22Rv1 (cell line): ENCODE measurements at regions not wholly inside any gene's neighbourhood (a gene's known extent, or its start where the extent isn't known, plus 50 kb on each side); places are given as distances from the start of the nearest gene placed in this dataset.

Experiments
- H3K27ac ChIP-seq: fragments of 450-650 bp; 2 replicates; pipeline ENCODE4 v1.5.1; 2017
- CTCF ChIP-seq: fragments of 450-650 bp; IDR thresholded peaks from 2 replicates; pipeline ENCODE4 v1.5.1; 2017; ENCODE audit warnings: mild to moderate bottlenecking
- ZFX ChIP-seq: fragments of 450-650 bp; IDR thresholded peaks from 2 replicates; pipeline ENCODE4 v1.6.1; 2017; ENCODE audit warnings: antibody characterized with exemption, borderline replicate concordance

GRCh38 chr5:107325866-107326265 lies 344.9 kb downstream of the EFNA5 start:
- H3K27ac ChIP-seq: no peak overlapping the region
- TF ChIP-seq ZFX: no peak
- no peak for TF ChIP-seq CTCF

GRCh38 chr5:107324809-107325208 lies 345.9 kb downstream of the EFNA5 start:
- no peak overlapping the region for H3K27ac ChIP-seq
- TF ChIP-seq ZFX (no peak), CTCF (no peak)

GRCh38 chr5:107324071-107324470 lies 346.7 kb downstream of the EFNA5 start:
- no peak for TF ChIP-seq CTCF
- no peak for TF ChIP-seq ZFX
- H3K27ac ChIP-seq: no peak overlapping the region

GRCh38 chr5:107323536-107323935 lies 347.2 kb downstream of the EFNA5 start:
- TF ChIP-seq ZFX: no peak
- no peak for TF ChIP-seq CTCF
- no peak overlapping the region for H3K27ac ChIP-seq

- no peak overlapping the region for H3K27ac ChIP-seq
- TF ChIP-seq CTCF (no peak), ZFX (no peak)
Observed at GRCh38 chr5:107322936-107323335, 347.8 kb downstream of the EFNA5 start.

GRCh38 chr5:107321906-107322305 lies 348.8 kb downstream of the EFNA5 start:
- TF ChIP-seq ZFX: no peak
- no peak overlapping the region for H3K27ac ChIP-seq

GRCh38 chr5:107320846-107321245 lies 349.9 kb downstream of the EFNA5 start:
- H3K27ac ChIP-seq: no peak overlapping the region
- no peak for TF ChIP-seq CTCF
- TF ChIP-seq ZFX: no peak

- no peak for TF ChIP-seq ZFX
- TF ChIP-seq CTCF: no peak
- no peak overlapping the region for H3K27ac ChIP-seq
Observed at GRCh38 chr5:107320376-107320775, 350.4 kb downstream of the EFNA5 start.
